Smooth muscle cell (in vitro differentiated cells): ENCODE measurements at regions not wholly inside any gene's neighbourhood (a gene's known extent, or its start where the extent isn't known, plus 50 kb on each side); places are given as distances from the start of the nearest gene placed in this dataset.

Experiments used
- DNase-seq: peaks from one replicate; lab custom pipeline; 2025; ENCODE audit not compliant: unreplicated experiment; lab: John Stamatoyannopoulos, UW
- H2AFZ ChIP-seq: fragments of 200-600 bp; sonication (generic); 2 replicates; pipeline ENCODE4 v1.6.0; 2016; ENCODE audit warnings: antibody characterized with exemption, low read depth, mild to moderate bottlenecking
- H3F3A ChIP-seq: fragments of 200-600 bp; sonication (generic); 2 replicates; pipeline ENCODE4 v1.6.0; 2017; ENCODE audit warnings: antibody characterized with exemption, low read depth
- H3K27ac ChIP-seq: fragments of 200-600 bp; sonication (generic); 2 replicates; pipeline ENCODE4 v1.5.1; 2016; ENCODE audit warnings: low read depth, mild to moderate bottlenecking
- H3K27me3 ChIP-seq: fragments of 200-600 bp; sonication (generic); 2 replicates; pipeline ENCODE4 v1.6.1; 2016; ENCODE audit warnings: low read depth, mild to moderate bottlenecking
- H3K36me3 ChIP-seq: fragments of 200-600 bp; sonication (generic); 2 replicates; pipeline ENCODE4 v1.5.1; 2016; ENCODE audit warnings: low read depth
- H3K4me1 ChIP-seq: fragments of 200-600 bp; sonication (generic); 2 replicates; pipeline ENCODE4 v1.5.1; 2016; ENCODE audit warnings: low read depth
- H3K4me2 ChIP-seq: fragments of 200-600 bp; sonication (generic); 2 replicates; pipeline ENCODE4 v1.6.0; 2016; ENCODE audit warnings: mild to moderate bottlenecking
- H3K4me3 ChIP-seq: fragments of 200-600 bp; sonication (generic); 2 replicates; pipeline ENCODE4 v1.5.1; 2016; ENCODE audit warnings: mild to moderate bottlenecking
- H3K79me2 ChIP-seq: fragments of 200-600 bp; sonication (generic); 2 replicates; pipeline ENCODE4 v1.6.0; 2016; ENCODE audit warnings: low read depth, mild to moderate bottlenecking
- H3K9ac ChIP-seq: fragments of 200-600 bp; sonication (generic); 2 replicates; pipeline ENCODE4 v1.6.0; 2016; ENCODE audit warnings: low read depth
- H3K9me3 ChIP-seq: fragments of 200-600 bp; sonication (generic); replicated peaks from 2 replicates; pipeline ENCODE4 v1.5.1; 2016; ENCODE audit warnings: low read depth
- H4K20me1 ChIP-seq: fragments of 200-600 bp; sonication (generic); 2 replicates; pipeline ENCODE4 v1.6.0; 2016; ENCODE audit warnings: low read depth
- CTCF ChIP-seq: fragments of 200-600 bp; sonication (generic); IDR thresholded peaks from 2 replicates; pipeline ENCODE4 v1.5.1; 2017; ENCODE audit warnings: borderline replicate concordance, mild to moderate bottlenecking, antibody characterized with exemption; ENCODE audit not compliant: insufficient read depth, poor library complexity, severe bottlenecking
- WGBS: methylation state at CpG from one replicate; pipeline ENCODE4 v1.1.7; 2016; ENCODE audit warnings: low lambda C conversion rate; 5-methylcytosine and 5-hydroxymethylcytosine counted together

GRCh38 chr19:13623716-13624710 lies 117.7 kb upstream of the CACNA1A start:
- Histone ChIP-seq H3K36me3 (no peaks in the 10 kb centered on the region), H3F3A (no peaks in the 10 kb centered on the region), H3K9ac (no peak overlapping the region), H3K27me3 (peaks cover 33% of the 10 kb centered on the region), H3K79me2 (no peaks in the 10 kb centered on the region), H3K4me1 (peaks cover 5% of the 10 kb centered on the region), H2AFZ (no peak overlapping the region), H4K20me1 (no peaks in the 10 kb centered on the region), H3K27ac (no peak overlapping the region), H3K9me3 (no peaks in the 10 kb centered on the region), H3K4me3 (no peak overlapping the region), H3K4me2 (no peak overlapping the region)
- no peak for DNase-seq
- WGBS = 50% methylated on average over 28 of the region's 28 CpGs
- no peak for TF ChIP-seq CTCF

DNA sequence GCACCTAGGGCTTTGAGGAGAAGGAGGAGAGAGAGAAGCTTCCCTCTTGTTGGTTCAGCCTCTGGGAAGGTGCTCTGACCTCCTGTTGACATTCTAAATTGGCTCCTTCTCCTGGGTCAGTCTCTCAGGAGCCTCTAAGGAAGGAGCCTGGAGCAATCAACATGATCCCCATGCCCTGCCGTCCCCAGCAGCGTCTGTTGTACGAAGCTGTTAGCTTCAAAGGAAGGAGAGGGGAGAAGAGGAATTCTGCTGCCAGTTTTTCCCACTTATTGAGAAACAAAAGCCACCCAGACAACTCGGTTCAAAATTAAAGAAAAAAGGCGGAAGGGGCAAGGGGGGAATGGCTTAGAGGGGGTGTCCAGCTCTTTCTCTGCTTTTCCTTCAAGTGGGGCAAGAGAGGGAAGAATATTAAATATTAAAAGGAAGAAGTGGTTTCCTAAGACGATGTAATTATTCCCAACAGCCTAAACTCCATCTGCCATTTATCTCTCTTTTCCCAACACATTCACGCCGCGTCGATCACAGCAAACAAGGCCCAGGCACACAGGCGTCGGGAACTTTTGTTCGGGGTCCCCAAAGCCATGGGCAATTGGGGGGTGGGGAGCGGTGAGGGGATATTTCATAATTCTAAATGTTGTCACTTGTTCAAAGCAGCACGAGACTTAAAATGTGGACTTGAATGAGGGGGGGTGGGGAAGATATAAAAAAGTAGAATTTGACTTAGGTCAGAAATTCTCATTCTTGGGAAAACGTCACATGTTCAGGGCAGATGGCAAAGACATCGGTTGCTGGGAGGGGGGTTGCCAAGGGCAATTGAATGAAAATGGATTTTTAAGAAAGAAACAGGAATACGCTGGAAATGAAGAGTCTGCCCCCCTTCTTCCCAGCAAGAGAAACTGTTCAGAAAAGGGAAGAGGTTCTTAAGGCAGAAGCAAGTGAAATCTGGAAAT lies 116.8 kb upstream of the CACNA1A start:
- no peak overlapping the region for H2AFZ ChIP-seq
- no peaks in the 10 kb centered on the region for H3F3A ChIP-seq

DNA sequence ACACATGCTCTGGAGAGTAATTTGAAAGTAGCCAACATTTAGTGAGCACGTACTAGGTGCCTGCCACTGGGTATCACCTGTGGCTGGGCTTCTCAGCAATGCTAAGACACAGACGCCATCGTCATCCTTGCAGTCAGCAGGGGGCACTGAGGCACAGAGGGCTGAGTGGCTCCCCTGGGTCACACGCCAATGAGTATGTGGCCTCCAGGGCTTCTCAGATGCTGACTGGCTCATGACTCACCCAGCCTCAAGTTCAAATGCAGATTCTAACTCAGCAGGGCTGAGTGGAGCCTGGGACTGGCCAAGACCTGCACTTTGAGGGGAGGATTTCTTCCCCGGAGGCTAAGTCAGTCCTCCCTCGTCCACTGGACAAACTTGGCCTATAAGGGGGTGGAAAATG lies 115.1 kb upstream of the CACNA1A start:
- peak; percentile 21 for TF ChIP-seq CTCF
- no peak overlapping the region for H2AFZ ChIP-seq
- H3F3A ChIP-seq = no peaks in the 10 kb centered on the region
- no peaks in the 10 kb centered on the region for H3K79me2 ChIP-seq
- WGBS = 18% methylated on average over 6 of the region's 6 CpGs
- peak overlapping the region; percentile 42 for H3K27ac ChIP-seq
- H3K27me3 ChIP-seq = peaks cover 33% of the 10 kb centered on the region
- DNase-seq = no peak
- no peaks in the 10 kb centered on the region for H4K20me1 ChIP-seq
- H3K4me3 ChIP-seq = no peak overlapping the region
- H3K36me3 ChIP-seq = no peaks in the 10 kb centered on the region
- peaks cover 5% of the 10 kb centered on the region for H3K4me1 ChIP-seq
- no peak overlapping the region for H3K9ac ChIP-seq
- H3K9me3 ChIP-seq = no peaks in the 10 kb centered on the region
- H3K4me2 ChIP-seq = no peak overlapping the region

More for the DNA sequence above, 116.8 kb upstream of the CACNA1A start:
- no peak for TF ChIP-seq CTCF
- Histone ChIP-seq H3K27me3 (peaks cover 33% of the 10 kb centered on the region), H3K9ac (no peak overlapping the region), H4K20me1 (no peaks in the 10 kb centered on the region), H3K27ac (no peak overlapping the region), H3K9me3 (no peaks in the 10 kb centered on the region), H3K4me2 (no peak overlapping the region), H3K79me2 (no peaks in the 10 kb centered on the region), H3K4me3 (no peak overlapping the region), H3K36me3 (no peaks in the 10 kb centered on the region), H3K4me1 (peaks cover 5% of the 10 kb centered on the region)
- no peak for DNase-seq
- WGBS = 47% methylated on average over 18 of the region's 18 CpGs
